OCI-LY3 (cell line): ENCODE measurements at regions not wholly inside any gene's neighbourhood (a gene's known extent, or its start where the extent isn't known, plus 50 kb on each side); places are given as distances from the start of the nearest gene placed in this dataset.

Experiments
- H2AFZ ChIP-seq: fragments of 200-600, 300-600 bp; shearing (Covaris generic); 2 replicates; pipeline ENCODE4 v1.6.0; 2014; ENCODE audit warnings: antibody characterized with exemption, low read depth, low read length
- H3K27ac ChIP-seq: fragments of 200-600, 300-600 bp; sonication (generic); 2 replicates; pipeline ENCODE4 v1.5.1; 2014; ENCODE audit warnings: mild to moderate bottlenecking, low read length, moderate library complexity, mixed read lengths
- H3K27me3 ChIP-seq: fragments of 200-600, 300-600 bp; sonication (generic); 2 replicates; pipeline ENCODE4 v1.6.1; 2014; ENCODE audit warnings: low read depth, low read length, mixed read lengths
- H3K36me3 ChIP-seq: fragments of 200-600, 300-600 bp; sonication (generic); replicated peaks from 2 replicates; pipeline ENCODE3; 2014; ENCODE audit warnings: low read depth, low read length, mixed read lengths
- H3K4me1 ChIP-seq: fragments of 300-600, 200-600 bp; sonication (generic); 2 replicates; pipeline ENCODE4 v1.6.1; 2014; ENCODE audit warnings: low read length, mixed read lengths
- H3K4me2 ChIP-seq: fragments of 200-600, 300-600 bp; sonication (generic); 2 replicates; pipeline ENCODE4 v1.6.1; 2014; ENCODE audit warnings: low read length, mixed read lengths
- H3K4me3 ChIP-seq: fragments of 300-600, 200-600 bp; sonication (generic); 2 replicates; pipeline ENCODE4 v1.5.1; 2014; ENCODE audit warnings: antibody characterized with exemption, mild to moderate bottlenecking, low read length, moderate library complexity
- H3K79me2 ChIP-seq: fragments of 300-600, 200-600 bp; shearing (Covaris generic); 2 replicates; pipeline ENCODE4 v1.6.1; 2014; ENCODE audit warnings: mild to moderate bottlenecking, low read length, mixed read lengths
- H3K9ac ChIP-seq: fragments of 300-600, 200-600 bp; shearing (Covaris generic); 2 replicates; pipeline ENCODE4 v1.6.0; 2014; ENCODE audit warnings: mild to moderate bottlenecking, low read length, moderate library complexity
- H3K9me3 ChIP-seq: fragments of 200-600, 300-600 bp; shearing (Covaris generic); 2 replicates; pipeline ENCODE4 v1.6.1; 2014; ENCODE audit warnings: low read length, mixed read lengths; ENCODE audit not compliant: insufficient read depth
- H4K20me1 ChIP-seq: fragments of 200-600, 300-600 bp; sonication (generic); 2 replicates; pipeline ENCODE4 v1.6.1; 2016; ENCODE audit warnings: low read length, mixed read lengths; ENCODE audit not compliant: insufficient read depth
- EZH2phosphoT487 ChIP-seq: fragments of 200-600 bp; shearing (Covaris generic); IDR thresholded peaks from 2 replicates; pipeline ENCODE4 v1.6.1; 2018; ENCODE audit warnings: antibody characterized with exemption, mixed run types, low read depth
- TF ChIP-seq, protein P1 (sequence below): fragments of 200-600, 300-600 bp; sonication (generic); IDR thresholded peaks from 2 replicates; pipeline ENCODE4 v1.5.1; 2014; ENCODE audit warnings: antibody characterized with exemption, low read length, low read depth

DNA sequence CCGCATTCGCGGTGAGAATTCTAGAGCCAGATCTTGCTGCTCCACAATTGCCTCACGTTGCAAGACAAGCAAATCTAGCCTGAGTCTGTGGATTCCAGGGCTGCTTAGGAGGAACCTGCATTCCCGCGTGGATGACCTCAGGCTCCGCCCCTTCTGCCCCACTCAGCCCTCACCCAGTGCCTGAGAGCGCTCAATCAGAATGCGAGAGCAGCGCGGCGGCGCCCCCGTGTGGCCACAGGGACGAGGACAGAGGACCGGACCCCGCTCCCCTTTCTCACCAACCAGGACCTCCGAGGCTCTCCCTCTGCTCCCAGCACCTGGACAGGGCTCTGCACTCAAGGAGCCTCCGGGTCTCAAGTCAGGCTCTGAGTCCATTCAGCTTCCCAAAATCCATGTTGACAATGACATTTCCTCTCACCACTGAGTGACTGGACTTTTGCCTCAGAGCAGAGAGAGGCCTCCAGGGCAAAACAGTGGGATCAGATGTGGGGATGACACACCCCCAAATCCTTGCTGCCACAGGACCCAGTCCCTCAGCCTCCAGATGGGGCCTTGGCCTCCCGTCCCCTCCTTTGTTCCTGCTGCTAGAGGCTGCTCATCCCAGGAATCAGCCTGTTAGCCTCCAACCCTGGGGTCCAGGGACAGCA, 52.0 kb downstream of the RPP21 start:
- H3K4me1 ChIP-seq = peaks cover 2% of the 10 kb centered on the region; the same call in 1 of the 2 replicates
- no peak overlapping the region for H3K9ac ChIP-seq
- H3K27me3 ChIP-seq = peaks cover 8% of the 10 kb centered on the region; the same call in 1 of the 2 replicates
- no peak for TF ChIP-seq EZH2phosphoT487
- TF ChIP-seq, protein P1, sequence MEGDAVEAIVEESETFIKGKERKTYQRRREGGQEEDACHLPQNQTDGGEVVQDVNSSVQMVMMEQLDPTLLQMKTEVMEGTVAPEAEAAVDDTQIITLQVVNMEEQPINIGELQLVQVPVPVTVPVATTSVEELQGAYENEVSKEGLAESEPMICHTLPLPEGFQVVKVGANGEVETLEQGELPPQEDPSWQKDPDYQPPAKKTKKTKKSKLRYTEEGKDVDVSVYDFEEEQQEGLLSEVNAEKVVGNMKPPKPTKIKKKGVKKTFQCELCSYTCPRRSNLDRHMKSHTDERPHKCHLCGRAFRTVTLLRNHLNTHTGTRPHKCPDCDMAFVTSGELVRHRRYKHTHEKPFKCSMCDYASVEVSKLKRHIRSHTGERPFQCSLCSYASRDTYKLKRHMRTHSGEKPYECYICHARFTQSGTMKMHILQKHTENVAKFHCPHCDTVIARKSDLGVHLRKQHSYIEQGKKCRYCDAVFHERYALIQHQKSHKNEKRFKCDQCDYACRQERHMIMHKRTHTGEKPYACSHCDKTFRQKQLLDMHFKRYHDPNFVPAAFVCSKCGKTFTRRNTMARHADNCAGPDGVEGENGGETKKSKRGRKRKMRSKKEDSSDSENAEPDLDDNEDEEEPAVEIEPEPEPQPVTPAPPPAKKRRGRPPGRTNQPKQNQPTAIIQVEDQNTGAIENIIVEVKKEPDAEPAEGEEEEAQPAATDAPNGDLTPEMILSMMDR = peak; percentile 78
- no peak overlapping the region for H3K4me3 ChIP-seq
- H3K9me3 ChIP-seq = no peaks in the 10 kb centered on the region
- H2AFZ ChIP-seq = no peak overlapping the region
- H3K79me2 ChIP-seq = no peaks in the 10 kb centered on the region
- no peaks in the 10 kb centered on the region for H3K36me3 ChIP-seq
- H3K4me2 ChIP-seq = peak overlapping the region; percentile 31
- H4K20me1 ChIP-seq = no peaks in the 10 kb centered on the region
- H3K27ac ChIP-seq = no peak overlapping the region

GRCh38 chr6:30397697-30398096, 52.7 kb downstream of the RPP21 start:
- peaks cover 8% of the 10 kb centered on the region; the same call in 1 of the 2 replicates for H3K27me3 ChIP-seq
- no peak overlapping the region for H3K9ac ChIP-seq
- no peak overlapping the region for H3K27ac ChIP-seq
- H3K4me2 ChIP-seq = no peak overlapping the region
- peaks cover 2% of the 10 kb centered on the region; the same call in 1 of the 2 replicates for H3K4me1 ChIP-seq
- H2AFZ ChIP-seq = no peak overlapping the region
- H4K20me1 ChIP-seq = no peaks in the 10 kb centered on the region
- no peaks in the 10 kb centered on the region for H3K79me2 ChIP-seq
- H3K9me3 ChIP-seq = no peaks in the 10 kb centered on the region
- TF ChIP-seq EZH2phosphoT487 = no peak
- TF ChIP-seq, protein P1 = no peak
- no peaks in the 10 kb centered on the region for H3K36me3 ChIP-seq
- no peak overlapping the region for H3K4me3 ChIP-seq

DNA sequence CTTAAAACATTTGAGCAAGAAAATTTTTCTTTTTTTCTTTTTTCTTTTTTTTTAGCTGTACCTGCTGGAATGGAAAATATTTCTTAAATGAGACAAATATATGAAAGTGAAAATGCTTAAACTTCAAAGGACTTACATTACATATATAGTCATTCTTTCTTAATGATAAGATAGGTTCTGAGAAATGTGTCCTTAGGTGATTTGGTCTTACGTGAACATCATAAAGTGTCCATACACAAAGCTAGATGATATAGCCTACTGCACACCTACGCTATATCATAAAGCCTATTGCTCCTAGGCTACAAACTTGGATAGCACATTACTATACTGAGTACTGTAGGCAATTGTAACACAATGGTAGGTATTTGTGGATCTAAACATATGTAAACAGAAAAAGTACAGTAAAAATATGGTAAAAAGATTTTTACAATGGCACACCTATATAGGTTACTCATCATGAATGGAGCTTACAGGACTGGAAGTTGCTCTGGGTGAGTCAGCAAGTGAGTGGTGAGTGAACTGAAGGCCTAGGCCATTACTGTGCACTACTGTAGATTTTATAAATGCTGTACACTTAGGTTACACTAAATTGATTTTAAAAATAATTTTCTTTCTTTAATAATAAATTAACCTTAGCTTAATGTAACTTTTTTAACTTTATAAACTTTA, 54.6 kb downstream of the RPP21 start:
- peaks cover 13% of the 10 kb centered on the region for H3K27me3 ChIP-seq
- no peaks in the 10 kb centered on the region for H3K36me3 ChIP-seq
- H3K79me2 ChIP-seq = no peaks in the 10 kb centered on the region
- H3K9ac ChIP-seq = no peak overlapping the region
- H3K4me1 ChIP-seq = peaks cover 2% of the 10 kb centered on the region; the same call in 1 of the 2 replicates
- H3K27ac ChIP-seq = no peak overlapping the region
- H3K4me2 ChIP-seq = no peak overlapping the region
- no peak overlapping the region for H2AFZ ChIP-seq
- H4K20me1 ChIP-seq = no peaks in the 10 kb centered on the region
- H3K4me3 ChIP-seq = no peak overlapping the region
- no peaks in the 10 kb centered on the region for H3K9me3 ChIP-seq
- TF ChIP-seq EZH2phosphoT487 = no peak
- TF ChIP-seq, protein P1 = no peak

DNA sequence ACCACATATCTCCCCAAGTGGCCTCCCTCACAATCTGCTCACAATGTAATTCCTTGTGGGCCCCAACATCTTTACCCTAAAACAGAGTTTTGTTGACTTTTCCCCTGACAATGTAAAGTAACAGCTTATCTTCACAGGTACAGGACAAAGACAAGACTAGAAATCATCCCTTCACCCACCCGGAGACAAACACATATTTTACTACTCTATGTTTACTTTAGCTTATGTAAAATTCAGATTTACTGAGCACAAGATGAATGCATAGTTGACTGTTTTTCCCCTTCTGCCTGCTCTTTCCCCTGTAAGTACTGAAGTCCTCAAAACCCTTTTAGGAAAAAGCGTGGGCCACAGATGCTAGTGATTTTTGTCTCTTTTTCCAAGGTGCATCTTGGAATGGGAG, 61.0 kb downstream of the RPP21 start:
- H4K20me1 ChIP-seq = no peaks in the 10 kb centered on the region
- H3K27ac ChIP-seq = no peak overlapping the region
- no peaks in the 10 kb centered on the region for H3K36me3 ChIP-seq
- H3K4me1 ChIP-seq = no peaks in the 10 kb centered on the region
- peaks cover 5% of the 10 kb centered on the region; the same call in 1 of the 2 replicates for H3K27me3 ChIP-seq
- H3K9me3 ChIP-seq = peaks cover 2% of the 10 kb centered on the region; the same call in 1 of the 2 replicates
- H2AFZ ChIP-seq = no peak overlapping the region
- no peaks in the 10 kb centered on the region for H3K79me2 ChIP-seq
- H3K4me3 ChIP-seq = no peak overlapping the region
- TF ChIP-seq EZH2phosphoT487 = no peak
- TF ChIP-seq, protein P1 = no peak
- H3K4me2 ChIP-seq = no peak overlapping the region
- no peak overlapping the region for H3K9ac ChIP-seq
